ENCODE measurements at regions not wholly inside any gene's neighbourhood (a gene's known extent, or its start where the extent isn't known, plus 50 kb on each side); places are given as distances from the start of the nearest gene placed in this dataset. TPM values are rescaled to one million over a fixed set of nuclear protein-coding genes. Genes with fewer than 3 reads are reported as not detected.

Small RNAs in the stretch of these regions (microRNA-seq; reads per million reads assigned to microRNA genes)
- gene RF00019 (ENCODE audit: insufficient read depth, insufficient read length): not detected

Small RNAs in the stretch of these regions (small RNA-seq; reads per million reads assigned to genes)
- gene RF00019: 0 reads per million in 5 experiments
